Cardiac fibroblast (primary cell): ENCODE measurements at regions not wholly inside any gene's neighbourhood (a gene's known extent, or its start where the extent isn't known, plus 50 kb on each side); places are given as distances from the start of the nearest gene placed in this dataset.
A peak's percentile ranks its signal among the peaks of the same experiment; 100 is the strongest.

ENCODE experiments used
- DNase-seq, 2 donors: peaks; one replicate each; pipeline versions ENCODE4 v3.0.0 to v3.0.0-alpha.2; 2010; ENCODE audit warnings: low read depth in 2 of 2
- H3K4me3 ChIP-seq, 2 donors: replicated peaks in 1 of 2; 1 replicate in 1 of 2; 2 replicates in 1 of 2; pipeline ENCODE4 v1.5.1; 2011; ENCODE audit warnings: low read depth in 2 of 2, low read length in 2 of 2, mild to moderate bottlenecking in 2 of 2, moderate library complexity in 1 of 2
- TF ChIP-seq, protein P1 (sequence below): IDR thresholded peaks from one replicate; pipeline ENCODE4 v1.5.1; 2011; ENCODE audit warnings: low read depth, mild to moderate bottlenecking, low read length, inconsistent platforms

DNA sequence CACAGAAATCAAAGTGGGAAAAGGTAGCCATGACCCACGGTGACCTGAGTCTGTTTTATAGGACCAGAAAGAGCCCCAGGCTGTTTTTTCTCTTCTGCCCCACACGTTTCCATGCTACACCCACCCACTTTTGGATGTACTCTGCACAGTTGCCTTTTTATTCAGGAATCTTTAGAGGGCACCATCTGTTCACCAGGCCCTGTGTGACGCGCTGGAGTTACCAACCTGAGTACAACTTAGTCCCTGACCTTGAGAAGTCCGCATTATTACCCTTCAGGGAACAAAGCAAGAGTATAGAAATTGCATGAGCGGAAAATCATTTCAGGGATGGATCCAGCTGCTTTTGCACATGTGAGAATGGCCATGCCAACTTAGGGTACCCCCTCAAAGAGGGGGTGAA is 207.8 kb upstream of the GATB start:
- TF ChIP-seq, protein P1, sequence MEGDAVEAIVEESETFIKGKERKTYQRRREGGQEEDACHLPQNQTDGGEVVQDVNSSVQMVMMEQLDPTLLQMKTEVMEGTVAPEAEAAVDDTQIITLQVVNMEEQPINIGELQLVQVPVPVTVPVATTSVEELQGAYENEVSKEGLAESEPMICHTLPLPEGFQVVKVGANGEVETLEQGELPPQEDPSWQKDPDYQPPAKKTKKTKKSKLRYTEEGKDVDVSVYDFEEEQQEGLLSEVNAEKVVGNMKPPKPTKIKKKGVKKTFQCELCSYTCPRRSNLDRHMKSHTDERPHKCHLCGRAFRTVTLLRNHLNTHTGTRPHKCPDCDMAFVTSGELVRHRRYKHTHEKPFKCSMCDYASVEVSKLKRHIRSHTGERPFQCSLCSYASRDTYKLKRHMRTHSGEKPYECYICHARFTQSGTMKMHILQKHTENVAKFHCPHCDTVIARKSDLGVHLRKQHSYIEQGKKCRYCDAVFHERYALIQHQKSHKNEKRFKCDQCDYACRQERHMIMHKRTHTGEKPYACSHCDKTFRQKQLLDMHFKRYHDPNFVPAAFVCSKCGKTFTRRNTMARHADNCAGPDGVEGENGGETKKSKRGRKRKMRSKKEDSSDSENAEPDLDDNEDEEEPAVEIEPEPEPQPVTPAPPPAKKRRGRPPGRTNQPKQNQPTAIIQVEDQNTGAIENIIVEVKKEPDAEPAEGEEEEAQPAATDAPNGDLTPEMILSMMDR = no peak
- DNase-seq = no peak
- no peak overlapping the region for H3K4me3 ChIP-seq

- H3K4me3 ChIP-seq = no peak overlapping the region
- TF ChIP-seq, protein P1 = no peak
- no peak for DNase-seq
Measured at GRCh38 chr4:151967074-151967473, 206.3 kb upstream of the GATB start.

DNA sequence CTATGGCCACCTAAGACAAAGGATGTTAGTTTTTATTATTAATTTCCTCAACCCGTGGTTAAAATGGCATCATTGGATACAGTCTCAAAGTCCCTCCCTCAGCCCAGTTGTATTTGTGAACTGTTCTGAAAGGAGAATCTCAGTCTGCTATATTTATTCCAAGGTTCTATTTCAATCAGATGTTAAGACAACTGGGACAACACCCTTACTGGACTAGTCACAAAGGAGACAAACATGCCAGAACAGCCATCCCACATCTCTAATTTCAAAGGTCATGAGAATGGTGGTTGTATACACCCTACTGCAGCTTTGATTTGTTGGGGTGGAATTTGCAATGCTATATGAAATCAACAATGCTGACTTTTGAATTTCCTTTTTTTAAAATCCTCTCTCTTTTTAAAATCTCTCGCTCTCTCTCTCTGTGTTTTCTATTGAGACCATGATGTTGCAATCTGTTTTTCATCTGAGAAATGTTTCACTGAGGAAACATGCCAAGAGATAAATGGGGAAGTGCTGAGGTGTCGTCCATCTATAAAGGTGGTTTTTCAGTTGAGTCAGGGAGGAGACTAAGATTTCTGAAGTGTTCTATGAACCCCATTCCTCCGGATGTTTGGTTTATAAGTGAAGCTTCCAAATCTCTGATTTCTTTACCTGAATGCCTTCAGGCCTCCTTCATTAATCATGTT is 201.5 kb upstream of the GATB start:
- DNase-seq = no peak
- H3K4me3 ChIP-seq = no peak overlapping the region
- TF ChIP-seq, protein P1 = no peak

- TF ChIP-seq, protein P1 = no peak
- no peak overlapping the region for H3K4me3 ChIP-seq
- DNase-seq = no peak
Measured at GRCh38 chr4:151961456-151961855, 200.6 kb upstream of the GATB start.

- DNase-seq = no peak
- H3K4me3 ChIP-seq = no peak overlapping the region
- TF ChIP-seq, protein P1 = no peak
Measured at GRCh38 chr4:151960449-151961230, 199.8 kb upstream of the GATB start.

DNA sequence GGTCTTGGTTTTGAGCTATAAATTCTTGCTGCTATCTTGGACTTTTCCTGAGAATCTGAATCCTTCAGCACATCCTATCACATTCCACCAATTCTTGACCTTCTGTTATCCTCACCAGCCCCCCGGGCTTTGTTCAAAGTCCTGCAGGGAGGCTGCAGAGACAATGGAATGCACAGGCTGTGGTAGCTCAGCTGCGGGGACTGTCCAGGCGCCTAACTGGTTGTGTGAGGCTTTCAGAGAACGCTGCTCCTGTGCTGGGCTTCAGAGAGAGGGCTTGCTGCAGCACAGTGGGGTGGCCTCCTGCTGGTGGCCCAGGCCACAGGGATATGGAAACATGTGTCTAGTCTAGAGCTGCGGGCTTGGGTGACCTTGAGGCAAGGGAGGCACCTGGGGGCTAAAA is 196.3 kb upstream of the GATB start:
- no peak overlapping the region for H3K4me3 ChIP-seq
- TF ChIP-seq, protein P1 = no peak
- DNase-seq = peak in 1 of 2 donors; percentile 7
